ENCODE measurements at regions not wholly inside any gene's neighbourhood (a gene's known extent, or its start where the extent isn't known, plus 50 kb on each side); places are given as distances from the start of the nearest gene placed in this dataset.

DNA sequence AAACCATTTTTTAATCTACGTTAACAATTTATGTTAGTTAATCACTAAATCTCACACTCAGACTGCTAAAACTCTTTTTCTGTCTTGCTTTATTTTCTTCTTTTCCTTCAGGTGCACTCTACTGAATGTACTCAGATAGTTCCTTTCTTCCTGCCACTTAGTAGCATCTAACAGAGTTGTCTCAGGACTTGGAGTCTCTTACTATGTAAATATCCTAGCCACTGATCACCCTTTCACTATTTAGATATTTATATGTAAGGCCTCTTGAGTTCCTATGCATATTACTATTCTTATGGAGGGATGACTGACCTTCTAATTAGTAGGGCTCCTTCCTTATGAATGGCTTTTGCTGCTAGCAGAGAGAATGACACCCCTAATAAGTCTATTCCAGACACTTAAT is 586.3 kb downstream of the RERGL start:
- no peaks in the 10 kb centered on the region for H3K36me3 ChIP-seq (replicated peaks in 1 of 2; ENCODE audit: control extremely low read depth in 1 of 2, control insufficient read depth in 1 of 2, extremely low read depth in 1 of 2, insufficient read depth in 2 of 2, low read length in 1 of 2)
- no peak overlapping the region for H3K4me2 ChIP-seq (replicated peaks; ENCODE audit: low read depth, low read length, poor library complexity, severe bottlenecking)
- Mint-ChIP-seq H3K27ac (no peak overlapping the region), H3K4me1 (no peaks in the 10 kb centered on the region), H3K4me3 (no peak overlapping the region), H3K27me3 (no peaks in the 10 kb centered on the region), H3K9me3 (ENCODE audit: insufficient read depth) (no peaks in the 10 kb centered on the region)
- no peaks in the 10 kb centered on the region for H3K4me1 ChIP-seq (ENCODE audit: control insufficient read depth in 2 of 2, insufficient read depth in 2 of 2, low read length in 2 of 2)
- H3K27me3 ChIP-seq (replicated peaks in 1 of 4; ENCODE audit: control extremely low read depth in 1 of 4, control insufficient read depth in 3 of 4, insufficient read depth in 4 of 4, low read length in 3 of 4) = no peaks in the 10 kb centered on the region
- H3K79me2 ChIP-seq (ENCODE audit: control insufficient read depth, insufficient read depth, low read length) = no peaks in the 10 kb centered on the region
- DNase-seq (no peak), ATAC-seq (ENCODE audit: low read depth) (no peak)
- ChIA-PET POLR2A (no interaction called here), CTCF (no interaction called here)
- no peaks in the 10 kb centered on the region for H3K9me3 ChIP-seq (ENCODE audit: control extremely low read depth in 1 of 3, control insufficient read depth in 2 of 3, insufficient read depth in 1 of 3, low read length in 2 of 3)
- H3K27ac ChIP-seq (ENCODE audit: low read length in 2 of 2) = no peak overlapping the region
- WGBS (ENCODE audit: insufficient coverage) = 80% methylated on average over 1 of the region's 1 CpG
- no peak overlapping the region for H2AFZ ChIP-seq (ENCODE audit: insufficient read depth, low read depth, low read length, poor library complexity, severe bottlenecking)
- no peak overlapping the region for H3K9ac ChIP-seq (ENCODE audit: low read length)
- intact Hi-C loops (cut with micrococcal nuclease) = no loop called here
- H4K20me1 ChIP-seq (ENCODE audit: control insufficient read depth, insufficient read depth, low read length, poor library complexity, severe bottlenecking) = no peaks in the 10 kb centered on the region
- no peak for TF ChIP-seq EZH2 (IDR thresholded peaks at IDR 0.05; ENCODE audit: borderline replicate concordance, insufficient read depth, low read depth, low read length, poor library complexity, severe bottlenecking)
- TF ChIP-seq, protein P1, sequence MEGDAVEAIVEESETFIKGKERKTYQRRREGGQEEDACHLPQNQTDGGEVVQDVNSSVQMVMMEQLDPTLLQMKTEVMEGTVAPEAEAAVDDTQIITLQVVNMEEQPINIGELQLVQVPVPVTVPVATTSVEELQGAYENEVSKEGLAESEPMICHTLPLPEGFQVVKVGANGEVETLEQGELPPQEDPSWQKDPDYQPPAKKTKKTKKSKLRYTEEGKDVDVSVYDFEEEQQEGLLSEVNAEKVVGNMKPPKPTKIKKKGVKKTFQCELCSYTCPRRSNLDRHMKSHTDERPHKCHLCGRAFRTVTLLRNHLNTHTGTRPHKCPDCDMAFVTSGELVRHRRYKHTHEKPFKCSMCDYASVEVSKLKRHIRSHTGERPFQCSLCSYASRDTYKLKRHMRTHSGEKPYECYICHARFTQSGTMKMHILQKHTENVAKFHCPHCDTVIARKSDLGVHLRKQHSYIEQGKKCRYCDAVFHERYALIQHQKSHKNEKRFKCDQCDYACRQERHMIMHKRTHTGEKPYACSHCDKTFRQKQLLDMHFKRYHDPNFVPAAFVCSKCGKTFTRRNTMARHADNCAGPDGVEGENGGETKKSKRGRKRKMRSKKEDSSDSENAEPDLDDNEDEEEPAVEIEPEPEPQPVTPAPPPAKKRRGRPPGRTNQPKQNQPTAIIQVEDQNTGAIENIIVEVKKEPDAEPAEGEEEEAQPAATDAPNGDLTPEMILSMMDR (IDR thresholded peaks at IDR 0.05) = no peak
- no peak overlapping the region for H3K4me3 ChIP-seq (ENCODE audit: control extremely low read depth in 1 of 5, extremely low read depth in 1 of 5, insufficient read depth in 1 of 5, low read depth in 2 of 5, low read length in 4 of 5)

GRCh38 chr12:17489452-17489851 is 600.5 kb downstream of the RERGL start:
- H3K4me3 Mint-ChIP-seq = no peak overlapping the region
- intact Hi-C loops (cut with micrococcal nuclease) = no loop called here
- Histone ChIP-seq H3K36me3 (replicated peaks in 1 of 2; ENCODE audit: control extremely low read depth in 1 of 2, control insufficient read depth in 1 of 2, extremely low read depth in 1 of 2, insufficient read depth in 2 of 2, low read length in 1 of 2) (no peaks in the 10 kb centered on the region), H3K79me2 (ENCODE audit: control insufficient read depth, insufficient read depth, low read length) (no peaks in the 10 kb centered on the region), H3K4me3 (ENCODE audit: control extremely low read depth in 1 of 5, extremely low read depth in 1 of 5, insufficient read depth in 1 of 5, low read depth in 2 of 5, low read length in 4 of 5) (no peak overlapping the region), H3K27ac (ENCODE audit: low read length in 2 of 2) (no peak overlapping the region), H3K4me1 (ENCODE audit: control insufficient read depth in 2 of 2, insufficient read depth in 2 of 2, low read length in 2 of 2) (no peaks in the 10 kb centered on the region), H2AFZ (ENCODE audit: insufficient read depth, low read depth, low read length, poor library complexity, severe bottlenecking) (no peak overlapping the region), H4K20me1 (ENCODE audit: control insufficient read depth, insufficient read depth, low read length, poor library complexity, severe bottlenecking) (no peaks in the 10 kb centered on the region), H3K9me3 (ENCODE audit: control extremely low read depth in 1 of 3, control insufficient read depth in 2 of 3, insufficient read depth in 1 of 3, low read length in 2 of 3) (peaks cover 0 to 4% (median 0%) of the 10 kb centered on the region in 3 donors), H3K9ac (ENCODE audit: low read length) (no peak overlapping the region), H3K4me2 (replicated peaks; ENCODE audit: low read depth, low read length, poor library complexity, severe bottlenecking) (no peak overlapping the region), H3K27me3 (replicated peaks in 1 of 4; ENCODE audit: control extremely low read depth in 1 of 4, control insufficient read depth in 3 of 4, insufficient read depth in 4 of 4, low read length in 3 of 4) (no peaks in the 10 kb centered on the region)
- no peaks in the 10 kb centered on the region for H3K27me3 Mint-ChIP-seq
- DNase-seq = no peak
- TF ChIP-seq EZH2 (IDR thresholded peaks at IDR 0.05; ENCODE audit: borderline replicate concordance, insufficient read depth, low read depth, low read length, poor library complexity, severe bottlenecking) = no peak
- TF ChIP-seq, protein P1 (IDR thresholded peaks at IDR 0.05) = no peak
- H3K9me3 Mint-ChIP-seq (ENCODE audit: insufficient read depth) = peaks cover 2% of the 10 kb centered on the region
- WGBS (ENCODE audit: insufficient coverage) = 68% methylated on average over 4 of the region's 4 CpGs
- no peak overlapping the region for H3K27ac Mint-ChIP-seq
- ChIA-PET CTCF (no interaction called here), POLR2A (no interaction called here)
- ATAC-seq (ENCODE audit: low read depth) = no peak
- no peaks in the 10 kb centered on the region for H3K4me1 Mint-ChIP-seq

All from B cell (primary cell).